ENCODE measurements at regions not wholly inside any gene's neighbourhood (a gene's known extent, or its start where the extent isn't known, plus 50 kb on each side); places are given as distances from the start of the nearest gene placed in this dataset.

GRCh38 chr6:22940581-22941290, 371.4 kb downstream of the HDGFL1 start:
- no peak for DNase-seq (ENCODE audit: low spot score)

GRCh38 chr6:22942403-22942802, 373.0 kb downstream of the HDGFL1 start:
- DNase-seq (ENCODE audit: low spot score), result no peak

GRCh38 chr6:22943327-22943726, 374.0 kb downstream of the HDGFL1 start:
- DNase-seq (ENCODE audit: low spot score), result no peak

GRCh38 chr6:22949967-22950366, 380.6 kb downstream of the HDGFL1 start:
- DNase-seq (ENCODE audit: low spot score), result no peak

GRCh38 chr6:22952097-22952496, 382.7 kb downstream of the HDGFL1 start:
- no peak for DNase-seq (ENCODE audit: low spot score)

GRCh38 chr6:22954749-22955385, 385.5 kb downstream of the HDGFL1 start:
- peak; percentile 1 for DNase-seq (ENCODE audit: low spot score)

GRCh38 chr6:22956029-22956681, 386.8 kb downstream of the HDGFL1 start:
- DNase-seq (ENCODE audit: low spot score), result no peak

GRCh38 chr6:22958677-22959076, 389.3 kb downstream of the HDGFL1 start:
- no peak for DNase-seq (ENCODE audit: low spot score)

GRCh38 chr6:22959571-22959970, 390.2 kb downstream of the HDGFL1 start:
- DNase-seq (ENCODE audit: low spot score), result no peak

GRCh38 chr6:22964334-22964733, 395.0 kb downstream of the HDGFL1 start:
- DNase-seq (ENCODE audit: low spot score), result no peak

- DNase-seq (ENCODE audit: low spot score), result no peak
These were observed 396.5 kb downstream of the HDGFL1 start for GRCh38 chr6:22965889-22966288.

GRCh38 chr6:22966691-22967422, 397.5 kb downstream of the HDGFL1 start:
- no peak for DNase-seq (ENCODE audit: low spot score)

GRCh38 chr6:22970004-22970403, 400.6 kb downstream of the HDGFL1 start:
- DNase-seq (ENCODE audit: low spot score), result no peak

GRCh38 chr6:22972771-22973170, 403.4 kb downstream of the HDGFL1 start:
- no peak for DNase-seq (ENCODE audit: low spot score)

GRCh38 chr6:22975079-22975478, 405.7 kb downstream of the HDGFL1 start:
- no peak for DNase-seq (ENCODE audit: low spot score)

- no peak for DNase-seq (ENCODE audit: low spot score)
These were observed 411.1 kb downstream of the HDGFL1 start for GRCh38 chr6:22980446-22980845.

GRCh38 chr6:23002044-23002619, 432.8 kb downstream of the HDGFL1 start:
- DNase-seq (ENCODE audit: low spot score), result no peak

GRCh38 chr6:23003671-23004467, 434.5 kb downstream of the HDGFL1 start:
- DNase-seq (ENCODE audit: low spot score), result no peak

GRCh38 chr6:23006656-23007055, 437.3 kb downstream of the HDGFL1 start:
- no peak for DNase-seq (ENCODE audit: low spot score)

GRCh38 chr6:23011615-23012014, 442.2 kb downstream of the HDGFL1 start:
- no peak for DNase-seq (ENCODE audit: low spot score)

GRCh38 chr6:23013776-23014175, 444.4 kb downstream of the HDGFL1 start:
- no peak for DNase-seq (ENCODE audit: low spot score)

Measured in LoVo (cell line).